Kidney (tissue), 13 donors: ENCODE measurements at regions not wholly inside any gene's neighbourhood (a gene's known extent, or its start where the extent isn't known, plus 50 kb on each side); places are given as distances from the start of the nearest gene placed in this dataset.

Experiments
- DNase-seq, 5 donors: peaks; one replicate each; pipeline ENCODE4 v3.0.0-alpha.2; 2013 to 2020
- FAIRE-seq: peaks from 2 replicates; lab custom pipeline; 2012; peaks lifted over from hg19 to GRCh38; lab: Jason Lieb, UNC
- H3K27ac ChIP-seq, 2 donors: one replicate each; pipeline ENCODE4 v1.7.0; 2013; ENCODE audit warnings: low read depth in 2 of 2, low read length in 2 of 2, inconsistent platforms in 1 of 2
- H3K27me3 ChIP-seq: one replicate; pipeline ENCODE4 v1.7.1; 2013; ENCODE audit warnings: low read length, inconsistent platforms; ENCODE audit not compliant: control insufficient read depth, insufficient read depth
- H3K36me3 ChIP-seq, 3 donors: one replicate each; pipeline versions ENCODE4 v1.7.0 to v1.7.1; 2013; ENCODE audit warnings: low read length in 3 of 3, control low read depth in 1 of 3, inconsistent platforms in 1 of 3; ENCODE audit not compliant: insufficient read depth in 3 of 3, control insufficient read depth in 2 of 3
- H3K4me1 ChIP-seq, 3 donors: one replicate each; pipeline versions ENCODE4 v1.7.0 to v1.7.1; 2013; ENCODE audit warnings: low read length in 3 of 3, inconsistent platforms in 1 of 3, low read depth in 1 of 3; ENCODE audit not compliant: control insufficient read depth in 2 of 3, insufficient read depth in 2 of 3
- H3K4me3 ChIP-seq, 3 donors: one replicate each; pipeline versions ENCODE4 v1.7.0 to v1.8.1; 2013; ENCODE audit warnings: low read length in 3 of 3, control low read depth in 1 of 3, inconsistent platforms in 1 of 3
- H3K9ac ChIP-seq, 3 donors: one replicate each; pipeline versions ENCODE4 v1.7.0 to v1.7.1; 2013; ENCODE audit warnings: low read length in 3 of 3, control low read depth in 1 of 3, inconsistent platforms in 1 of 3
- H3K9me3 ChIP-seq, 3 donors: one replicate each; pipeline versions ENCODE4 v1.7.0 to v1.7.1; 2013; ENCODE audit warnings: low read length in 3 of 3, control low read depth in 1 of 3, inconsistent platforms in 1 of 3; ENCODE audit not compliant: control insufficient read depth in 2 of 3, insufficient read depth in 1 of 3
- CTCF ChIP-seq: IDR thresholded peaks from 3 replicates; pipeline ENCODE4 v1.5.1; 2012; ENCODE audit warnings: mild to moderate bottlenecking, moderate library complexity, borderline replicate concordance; ENCODE audit not compliant: insufficient read depth; ENCODE audit errors: extremely low read depth
- intact Hi-C: fragments of 100-400 bp; cut with DNase I; formaldehyde crosslinking; loops from one replicate; pipeline ENCODE4 v1.11.1; 2022
- donor health status: control.
- donor health status: control.
- donor health status: control.
- donor health status: control.
- donor health status: control.
- donor health status: DM: yes; HTN: yes; CAD: no.
- donor health status: Normal renal cell carcinoma (clear cell type).

- no peaks in the 10 kb centered on the region for H3K36me3 ChIP-seq
- intact Hi-C loops = no loop called here
- no peaks in the 10 kb centered on the region for H3K4me1 ChIP-seq
- no peak for FAIRE-seq
- H3K9me3 ChIP-seq = no peaks in the 10 kb centered on the region
- DNase-seq = no peak
- no peak overlapping the region for H3K9ac ChIP-seq
- H3K4me3 ChIP-seq = no peak overlapping the region
- no peaks in the 10 kb centered on the region for H3K27me3 ChIP-seq
- H3K27ac ChIP-seq = no peak overlapping the region
- no peak for TF ChIP-seq CTCF
Observed at GRCh38 chr14:96674121-96674520, 123.1 kb upstream of the VRK1 start.

- Histone ChIP-seq H3K27me3 (no peaks in the 10 kb centered on the region), H3K4me1 (no peaks in the 10 kb centered on the region), H3K27ac (no peak overlapping the region), H3K9ac (no peak overlapping the region), H3K4me3 (no peak overlapping the region), H3K36me3 (no peaks in the 10 kb centered on the region), H3K9me3 (no peaks in the 10 kb centered on the region)
- intact Hi-C loops = no loop called here
- TF ChIP-seq CTCF = no peak
- peak in 2 of 5 donors; percentile 48 to 56 for DNase-seq
- FAIRE-seq = no peak
Observed at GRCh38 chr14:96676166-96676565, 121.0 kb upstream of the VRK1 start.

GRCh38 chr14:96681829-96682228 is 115.4 kb upstream of the VRK1 start:
- Histone ChIP-seq H3K27ac (no peak overlapping the region), H3K9ac (no peak overlapping the region), H3K27me3 (no peaks in the 10 kb centered on the region), H3K9me3 (no peaks in the 10 kb centered on the region), H3K4me1 (no peaks in the 10 kb centered on the region), H3K4me3 (no peak overlapping the region), H3K36me3 (no peaks in the 10 kb centered on the region)
- DNase-seq (no peak), FAIRE-seq (no peak)
- intact Hi-C loops = no loop called here
- no peak for TF ChIP-seq CTCF

- DNase-seq (no peak), FAIRE-seq (no peak)
- no peak overlapping the region for H3K4me3 ChIP-seq
- intact Hi-C loops = no loop called here
- no peaks in the 10 kb centered on the region for H3K36me3 ChIP-seq
- no peak overlapping the region for H3K9ac ChIP-seq
- H3K27me3 ChIP-seq = no peaks in the 10 kb centered on the region
- no peak for TF ChIP-seq CTCF
- H3K9me3 ChIP-seq = no peaks in the 10 kb centered on the region
- no peaks in the 10 kb centered on the region for H3K4me1 ChIP-seq
- H3K27ac ChIP-seq = no peak overlapping the region
Observed at GRCh38 chr14:96682401-96682800, 114.8 kb upstream of the VRK1 start.
